Stimulated activated CD4-positive, alpha-beta T cell treated with anti-CD3 and anti-CD28 coated beads, Interleukin-12 subunit alpha, Interleukin-12 subunit beta, amount 100 ng/mL, for 48 hours (primary cell): ENCODE measurements at regions not wholly inside any gene's neighbourhood (a gene's known extent, or its start where the extent isn't known, plus 50 kb on each side); places are given as distances from the start of the nearest gene placed in this dataset.
"Not testable (repeated sequence)": the region's sequence is repeated elsewhere in the genome, so short reads cannot be mapped to it uniquely, and the experiment has no call there.

Experiments
- DNase-seq, 3 donors: peaks; one replicate each; pipeline ENCODE4 v3.0.0-alpha.2; 2020; ENCODE audit warnings: low read depth in 2 of 3, low spot score in 1 of 3

DNA sequence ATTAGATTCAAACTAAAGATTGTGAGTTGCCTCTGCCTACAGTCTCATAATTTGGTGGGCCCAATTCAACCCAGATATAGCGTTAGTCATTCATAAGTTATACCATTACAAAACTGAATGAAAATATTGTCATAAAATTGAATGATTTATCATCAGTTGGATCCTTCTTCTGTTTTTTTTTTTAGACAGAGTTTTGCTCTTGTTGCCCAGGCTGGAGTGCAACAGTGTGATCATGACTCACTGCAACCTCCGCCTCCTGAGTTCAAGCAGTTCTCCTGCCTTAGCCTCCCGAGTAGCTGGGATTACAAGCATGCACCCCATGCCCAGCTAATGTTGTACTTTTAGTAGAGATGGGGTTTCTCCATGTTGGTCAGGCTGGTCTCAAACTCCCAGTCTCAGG is 157.2 kb upstream of the PTBP2 start:
- DNase-seq = not testable (repeated sequence)

DNA sequence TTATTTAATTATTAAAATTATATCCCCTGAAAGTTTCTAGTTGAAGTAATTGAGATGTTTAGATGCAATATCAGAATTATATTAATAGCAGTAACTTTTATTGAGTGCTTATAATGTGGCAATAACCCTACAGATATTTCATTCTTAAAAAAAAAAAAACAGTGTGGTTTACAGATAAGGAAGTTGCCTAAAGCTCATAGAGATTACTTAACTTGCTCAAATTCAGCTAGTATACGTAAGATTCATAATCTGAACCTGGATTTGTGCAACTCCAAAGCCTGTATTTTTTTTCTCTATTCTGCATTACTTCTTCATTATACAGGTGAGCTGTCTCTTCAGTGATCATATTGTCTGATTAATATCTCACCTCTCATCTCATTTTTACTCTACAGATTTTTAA is 156.0 kb upstream of the PTBP2 start:
- DNase-seq = no peak

DNA sequence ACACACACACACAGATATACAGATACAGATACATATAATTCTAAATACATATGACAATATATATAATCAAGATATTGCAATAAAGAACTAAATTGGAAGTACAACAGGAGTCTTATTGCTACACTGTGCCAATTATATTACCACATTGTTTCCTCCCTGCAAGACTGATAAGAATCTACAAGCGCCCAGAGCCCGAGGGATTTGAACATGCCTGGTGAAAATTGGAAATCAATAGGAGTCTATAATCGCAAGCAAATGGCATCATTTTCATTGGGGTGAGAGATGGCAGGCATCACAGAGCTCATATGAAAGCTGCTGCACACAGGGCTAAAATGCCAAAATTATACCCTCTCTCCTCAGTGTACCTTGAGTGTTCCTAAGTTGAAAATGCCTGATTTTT is 152.9 kb upstream of the PTBP2 start:
- DNase-seq = no peak

DNA sequence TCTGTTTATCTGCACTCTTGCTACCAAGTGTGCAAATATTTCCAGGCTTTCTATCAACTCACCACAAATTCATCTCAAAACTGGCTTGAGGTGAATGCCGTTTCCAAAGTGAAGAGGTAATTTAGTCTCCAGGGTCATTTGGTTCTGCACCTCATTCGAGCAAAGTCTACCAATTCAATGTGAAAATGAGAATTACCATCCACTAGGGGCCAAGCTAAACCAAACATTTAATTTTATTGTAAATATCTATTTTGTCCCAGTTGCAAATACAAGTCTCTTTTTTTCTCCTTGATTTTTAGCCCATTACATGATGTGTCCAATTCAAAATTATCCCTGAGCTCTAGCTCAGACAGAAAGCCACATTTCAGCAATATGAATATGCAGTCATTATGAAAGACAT is 152.3 kb upstream of the PTBP2 start:
- DNase-seq = no peak

DNA sequence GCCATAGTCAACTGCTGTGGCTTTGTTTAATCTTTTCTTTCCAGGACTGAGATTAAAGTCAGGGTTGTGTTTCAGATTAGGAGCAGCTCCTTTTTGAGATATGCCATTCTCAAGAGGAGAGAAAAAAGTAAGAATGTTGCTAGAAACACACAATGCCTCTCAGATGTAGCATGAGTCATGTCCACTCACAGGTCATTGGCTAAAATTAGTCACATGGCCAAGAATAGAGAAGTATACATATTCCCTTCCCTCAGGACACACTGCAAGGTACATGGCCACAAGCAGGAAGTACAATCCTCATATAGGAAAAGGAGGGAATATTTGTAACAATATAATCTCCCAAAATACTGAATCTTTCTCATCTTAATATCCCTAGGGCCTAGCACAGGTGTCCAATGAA is 141.9 kb upstream of the PTBP2 start:
- DNase-seq = no peak

DNA sequence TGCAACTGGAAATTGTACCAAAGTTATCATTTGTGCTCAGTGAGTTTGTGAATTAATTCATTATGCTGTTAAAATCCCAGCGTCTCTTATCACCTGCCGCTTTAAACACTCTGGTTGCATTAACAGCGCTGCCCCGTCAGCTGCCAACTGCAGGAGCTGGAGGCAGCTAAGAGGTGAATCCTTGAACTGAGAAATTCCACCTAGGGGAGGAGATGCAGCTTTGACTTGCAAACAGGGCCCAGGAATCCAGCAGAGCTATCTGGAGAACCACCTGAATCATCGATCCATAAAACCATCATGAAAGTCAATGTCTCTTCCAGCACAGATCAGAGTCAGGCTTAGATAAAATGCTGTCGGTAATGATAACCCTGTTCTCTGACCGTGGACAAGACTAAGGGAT is 140.7 kb upstream of the PTBP2 start:
- no peak for DNase-seq

DNA sequence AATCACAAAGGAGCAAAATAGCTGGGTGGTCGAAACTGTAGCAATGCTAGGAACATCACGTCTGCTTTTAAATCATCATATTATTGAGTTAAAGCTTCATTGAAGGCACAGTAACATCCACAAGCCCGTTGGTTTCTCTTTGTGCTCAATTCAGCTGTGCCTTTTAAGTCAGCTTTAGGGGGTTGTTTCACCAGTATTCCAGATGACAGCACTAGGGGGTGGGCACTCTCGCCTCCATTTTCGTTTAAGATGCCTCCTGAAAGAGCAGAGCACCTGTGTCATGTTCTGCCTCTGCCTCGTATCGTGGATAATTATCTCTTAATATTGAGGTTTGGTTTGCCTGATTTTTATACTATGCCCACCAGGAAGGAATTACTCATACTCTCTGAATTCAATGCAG is 139.8 kb upstream of the PTBP2 start:
- DNase-seq = no peak

DNA sequence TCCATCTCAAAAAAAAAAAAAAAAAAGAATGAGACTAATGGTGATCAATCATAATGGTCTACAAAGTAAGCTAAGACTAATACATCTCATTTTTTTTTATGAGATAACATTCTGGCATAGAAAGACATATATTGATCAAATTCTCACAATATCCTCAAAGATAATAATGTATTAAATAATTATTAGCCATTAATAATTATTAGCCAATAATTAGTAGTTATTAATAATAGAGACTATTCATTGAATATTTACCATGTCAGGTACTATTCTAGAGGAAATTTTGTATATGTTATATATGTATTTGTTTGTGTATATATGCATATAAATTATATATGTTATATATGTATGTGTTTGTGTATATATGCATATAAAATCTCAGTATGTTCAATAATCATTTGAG is 137.7 kb upstream of the PTBP2 start:
- no peak for DNase-seq

DNA sequence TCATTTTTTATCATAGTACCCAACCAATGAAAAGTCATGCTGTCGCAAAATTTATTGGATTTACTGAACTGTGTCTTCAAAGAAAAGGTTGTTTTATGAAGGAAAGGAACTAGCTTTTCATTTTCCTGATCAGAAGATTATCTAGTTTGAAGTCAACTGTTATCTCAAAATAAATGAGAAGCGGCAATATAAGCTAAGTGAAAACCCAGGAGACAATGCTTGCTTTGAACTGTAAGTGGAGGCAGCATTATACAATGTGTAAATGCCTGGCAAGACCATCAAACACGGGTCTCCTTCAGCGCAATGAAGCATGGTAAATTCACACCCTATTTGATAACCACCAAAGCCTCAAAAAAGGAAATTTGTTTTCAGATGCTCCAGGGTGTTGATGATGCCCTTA is 134.4 kb upstream of the PTBP2 start:
- no peak for DNase-seq

DNA sequence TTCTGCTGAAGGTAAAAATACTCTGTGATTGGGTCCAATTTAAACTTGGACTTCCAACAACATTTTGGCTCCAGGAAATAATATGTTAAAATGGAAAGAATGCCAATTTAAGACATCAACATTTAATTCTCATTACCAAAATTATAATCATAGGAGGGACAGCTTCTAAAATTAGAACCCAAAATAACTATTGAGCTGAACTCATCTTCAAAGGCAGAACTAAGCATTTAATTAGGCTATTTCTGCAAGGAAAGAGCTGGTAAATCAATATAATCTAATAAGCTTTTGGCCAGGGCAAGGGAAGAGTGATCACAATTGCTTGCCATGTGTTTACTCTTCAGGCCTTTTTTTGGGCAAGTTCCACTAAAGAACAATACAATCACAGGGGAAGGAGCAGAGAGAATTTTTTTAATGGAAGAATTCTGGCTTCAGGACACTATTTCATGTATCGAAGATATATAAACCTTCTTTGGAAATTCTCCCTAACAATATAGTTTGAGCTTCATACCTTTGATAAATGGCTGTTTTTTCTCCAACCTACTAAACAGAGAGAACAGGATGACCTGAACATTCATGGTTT is 133.1 kb upstream of the PTBP2 start:
- DNase-seq = no peak

DNA sequence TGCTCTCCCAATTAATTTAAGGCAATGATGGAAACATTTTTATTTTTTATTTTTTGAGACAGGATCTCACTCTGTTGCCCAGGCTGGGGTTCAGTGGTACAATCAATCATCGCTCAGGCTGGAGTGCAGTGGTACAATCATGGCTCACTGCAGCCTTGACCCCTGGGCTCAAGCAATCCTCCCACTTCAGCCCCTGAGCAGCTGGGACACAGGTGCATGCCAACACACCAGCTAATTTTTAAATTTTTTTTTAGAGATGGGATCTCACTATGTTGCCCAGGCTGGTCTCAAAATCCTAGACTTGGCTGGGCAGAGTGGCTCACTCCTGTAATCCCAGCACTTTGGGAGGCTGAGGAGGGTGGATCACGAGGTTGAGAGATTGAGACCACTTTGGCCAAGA is 126.1 kb upstream of the PTBP2 start:
- DNase-seq = not testable (repeated sequence)

DNA sequence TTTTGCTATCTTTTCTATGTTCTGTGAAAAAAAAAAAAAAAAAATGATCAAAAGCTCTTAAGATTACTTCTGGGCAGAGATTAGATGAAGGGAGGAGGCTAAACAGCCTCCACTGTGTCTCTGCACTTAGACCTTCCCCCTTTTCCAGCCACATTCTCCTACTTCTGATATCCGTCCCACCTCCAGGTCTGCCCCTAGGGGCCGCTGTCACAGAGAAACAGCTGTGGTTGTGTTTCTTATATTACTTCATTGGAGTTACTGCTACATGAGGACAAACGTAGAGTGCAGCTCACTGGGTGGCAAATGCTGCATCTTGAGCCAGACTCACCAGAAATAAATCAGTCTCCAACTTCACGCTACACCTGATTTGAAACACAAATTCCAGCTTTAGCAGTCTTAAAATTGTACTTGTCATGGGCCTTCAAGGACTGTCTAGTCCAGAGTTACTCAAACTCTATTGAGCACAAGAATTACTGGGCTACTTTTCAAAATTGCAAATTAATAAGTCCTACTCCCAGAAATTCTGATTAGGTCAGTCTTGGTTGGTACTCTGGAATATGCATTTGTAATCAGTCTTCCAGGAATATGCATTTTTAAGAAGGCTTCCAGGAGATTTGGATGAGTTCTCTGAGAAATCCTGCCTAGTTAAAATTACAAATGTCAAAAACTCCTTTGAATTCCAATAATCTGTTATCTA is 125.2 kb upstream of the PTBP2 start:
- peak in 1 of 3 donors; percentile 2 for DNase-seq

DNA sequence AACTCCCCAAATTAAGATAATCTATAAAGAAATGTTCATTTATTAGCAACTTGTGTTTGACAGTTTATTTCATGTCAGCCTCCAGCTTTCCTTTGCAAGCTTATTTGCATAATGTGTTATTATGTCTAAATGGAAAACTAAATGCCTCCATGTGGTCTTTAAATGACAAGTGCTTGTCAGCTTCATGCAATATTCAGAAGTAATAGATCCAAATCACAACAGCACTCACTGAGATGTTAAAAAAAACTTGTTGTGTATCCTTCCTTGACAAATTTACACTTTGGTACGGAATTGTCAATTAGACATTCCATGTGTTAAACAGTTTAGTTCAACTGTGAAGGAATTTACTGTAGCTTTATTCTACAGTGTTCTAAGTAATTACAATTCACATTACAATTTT is 124.4 kb upstream of the PTBP2 start:
- DNase-seq = no peak

DNA sequence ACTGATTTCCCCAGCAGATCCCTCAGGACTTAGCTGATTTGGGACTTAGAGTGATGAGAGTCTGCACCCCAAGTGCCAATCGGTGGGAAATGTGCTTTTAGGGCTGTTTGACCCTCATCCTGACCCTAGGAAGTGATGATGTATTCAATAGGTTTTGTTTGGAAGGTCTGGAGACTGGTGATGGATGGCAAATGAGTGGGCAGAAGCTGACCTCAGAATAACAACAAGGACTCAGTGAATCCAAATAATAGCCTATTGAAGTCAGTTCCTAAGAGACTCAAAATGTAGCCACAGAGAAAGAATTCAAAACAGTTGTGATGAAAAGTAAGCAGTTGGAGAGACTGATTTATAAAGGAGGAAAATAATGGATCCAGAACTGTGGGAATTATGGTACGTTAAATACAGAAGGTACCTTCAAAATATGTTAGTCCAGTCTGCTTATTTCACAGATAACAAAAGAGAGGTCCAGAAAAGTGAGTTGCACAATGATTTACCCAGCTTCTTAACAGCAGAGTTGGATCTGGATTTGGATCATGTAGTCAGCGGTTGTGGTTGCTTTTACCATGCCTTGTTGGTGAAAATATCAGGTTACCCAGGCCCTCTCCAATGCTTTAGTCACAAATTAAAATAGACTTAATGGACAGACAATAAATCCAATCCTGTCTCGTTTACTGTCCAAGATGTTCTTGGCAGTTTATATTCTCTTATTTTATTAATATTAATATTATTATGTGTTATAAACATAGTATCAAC is 123.0 kb upstream of the PTBP2 start:
- no peak for DNase-seq

DNA sequence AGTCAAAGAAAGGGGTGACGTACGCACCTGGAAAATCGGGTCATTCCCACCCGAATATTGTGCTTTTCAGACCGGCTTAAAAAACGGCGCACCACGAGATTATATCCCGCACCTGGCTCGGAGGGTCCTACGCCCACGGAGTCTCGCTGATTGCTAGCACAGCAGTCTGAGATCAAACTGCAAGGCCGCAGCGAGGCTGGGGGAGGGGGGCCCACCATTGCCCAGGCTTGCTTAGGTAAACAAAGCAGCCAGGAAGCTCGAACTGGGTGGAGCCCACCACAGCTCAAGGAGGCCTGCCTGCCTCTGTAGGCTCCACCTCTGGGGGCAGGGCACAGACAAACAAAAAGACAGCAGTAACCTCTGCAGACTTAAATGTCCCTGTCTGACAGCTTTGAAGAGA is 117.0 kb upstream of the PTBP2 start:
- DNase-seq = not testable (repeated sequence)

DNA sequence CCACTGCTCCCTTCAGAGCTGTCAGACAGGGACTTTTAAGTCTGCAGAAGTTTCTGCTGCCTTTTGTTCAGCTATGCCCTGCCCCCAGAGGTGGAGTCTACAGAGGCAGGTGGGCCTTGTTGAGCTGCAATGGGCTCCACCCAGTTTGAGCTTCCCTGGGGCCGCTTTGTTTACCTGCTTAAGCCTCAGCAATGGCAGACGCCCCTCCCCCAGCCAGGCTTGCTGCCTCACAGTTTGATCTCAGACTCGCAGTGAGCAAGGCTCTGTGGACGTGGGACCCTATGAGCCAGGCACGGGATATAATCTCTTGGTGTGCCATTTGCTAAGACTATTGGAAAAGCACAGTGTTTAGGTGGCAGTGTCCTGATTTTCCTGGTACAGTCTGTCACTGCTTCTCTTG is 104.2 kb upstream of the PTBP2 start:
- DNase-seq = not testable (repeated sequence)

DNA sequence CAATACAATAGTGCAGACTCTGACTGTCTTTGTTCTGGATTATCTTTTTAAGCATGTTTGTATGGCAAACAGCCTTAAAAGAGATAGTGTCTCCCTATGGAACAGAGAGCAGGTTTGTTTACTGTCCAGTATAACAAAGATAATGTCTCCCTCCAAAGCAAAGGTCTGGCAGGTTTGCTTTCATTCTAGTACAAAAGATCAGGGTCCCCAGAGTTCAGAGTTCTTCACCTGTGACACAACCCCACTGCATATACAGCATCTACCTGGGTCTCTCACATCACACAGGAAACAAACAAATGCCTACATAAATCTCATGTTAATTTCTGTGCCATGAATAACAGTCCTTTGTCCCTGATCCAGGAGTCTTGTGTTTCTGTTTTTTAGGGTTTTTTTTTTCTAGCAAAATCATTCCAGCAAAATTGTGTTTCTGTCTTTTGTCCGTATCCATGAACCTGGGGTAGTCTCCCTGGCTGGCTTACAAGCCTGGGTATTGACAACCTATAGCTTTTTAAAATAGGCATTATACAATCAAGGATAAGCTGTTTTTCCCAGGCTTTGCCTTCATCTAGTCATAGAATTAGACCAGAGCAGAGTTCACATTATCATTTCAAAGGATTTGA is 89.4 kb upstream of the PTBP2 start:
- DNase-seq = no peak

DNA sequence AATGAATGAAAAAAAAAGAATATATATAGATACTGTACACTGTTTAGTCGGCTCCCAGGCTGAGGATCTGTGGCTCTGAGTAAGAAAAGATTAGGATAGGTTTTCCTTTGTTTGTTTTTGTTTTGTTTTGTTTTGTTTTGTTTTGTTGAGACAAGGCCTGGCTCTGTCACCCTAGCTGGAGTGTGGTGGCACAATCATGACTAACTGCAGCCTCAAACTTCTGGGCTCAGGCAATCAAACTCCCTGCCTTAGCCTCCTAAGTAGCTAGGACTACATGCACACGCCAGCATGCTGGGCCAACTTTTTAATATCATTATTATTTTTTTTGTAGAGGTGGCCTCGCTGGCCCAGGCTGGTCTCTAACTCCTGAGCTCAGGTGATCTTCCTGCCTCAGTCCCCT is 87.9 kb upstream of the PTBP2 start:
- DNase-seq = no peak

DNA sequence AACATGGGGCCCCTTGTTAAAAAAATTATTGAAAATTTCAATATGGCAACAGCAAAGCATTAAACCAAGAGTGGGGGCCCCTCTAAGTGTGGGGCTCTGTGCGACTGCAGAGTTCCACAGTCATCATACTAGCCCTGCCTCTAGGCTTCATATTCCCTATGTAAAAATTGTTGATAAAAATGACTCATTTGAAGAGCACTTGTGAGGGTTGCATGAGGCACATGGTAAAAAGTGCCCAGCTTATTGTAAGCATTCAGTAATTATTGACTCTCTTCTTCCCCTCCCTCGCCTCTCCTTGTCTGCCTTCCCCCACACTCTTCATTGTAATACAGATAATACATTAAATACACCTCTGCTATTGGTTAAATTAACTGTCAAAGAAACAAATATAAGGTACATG is 86.7 kb upstream of the PTBP2 start:
- no peak for DNase-seq

DNA sequence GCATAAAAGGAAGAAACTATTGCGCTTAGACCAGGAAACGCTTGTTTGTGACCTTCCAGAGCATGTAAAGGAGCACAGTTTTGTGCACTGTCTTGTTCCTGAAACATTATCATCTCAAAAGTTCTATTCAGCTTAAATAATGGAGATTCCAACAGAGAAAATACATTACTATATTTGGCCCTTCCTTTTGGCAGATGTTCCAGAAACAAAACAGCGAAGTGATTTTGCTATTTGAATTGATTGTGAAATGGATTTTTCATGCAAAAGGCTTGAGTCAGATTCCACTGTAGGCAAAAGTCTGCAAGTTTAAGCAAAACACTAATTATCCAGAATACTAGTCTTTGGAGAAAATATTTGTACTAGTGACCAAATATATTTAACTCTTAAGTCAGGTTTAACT is 80.3 kb upstream of the PTBP2 start:
- DNase-seq = no peak

DNA sequence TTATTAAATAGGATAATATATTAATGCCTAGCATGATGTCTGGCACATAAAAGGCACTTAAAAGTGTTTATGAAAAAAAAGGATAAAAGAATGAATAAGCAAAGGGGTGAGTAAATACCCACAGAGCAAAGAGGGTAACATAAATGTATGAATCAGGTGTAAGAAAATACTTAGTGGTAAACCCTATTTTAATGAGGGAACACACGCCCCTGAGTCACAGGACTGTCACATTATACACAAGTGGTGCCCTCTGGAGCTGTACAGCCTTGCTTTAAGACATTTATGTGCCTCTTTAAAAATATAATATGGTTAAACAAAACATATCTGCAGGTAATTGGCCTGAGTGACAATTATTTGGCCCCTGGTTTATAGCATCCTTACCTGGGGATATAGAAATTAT is 78.1 kb upstream of the PTBP2 start:
- DNase-seq = no peak

DNA sequence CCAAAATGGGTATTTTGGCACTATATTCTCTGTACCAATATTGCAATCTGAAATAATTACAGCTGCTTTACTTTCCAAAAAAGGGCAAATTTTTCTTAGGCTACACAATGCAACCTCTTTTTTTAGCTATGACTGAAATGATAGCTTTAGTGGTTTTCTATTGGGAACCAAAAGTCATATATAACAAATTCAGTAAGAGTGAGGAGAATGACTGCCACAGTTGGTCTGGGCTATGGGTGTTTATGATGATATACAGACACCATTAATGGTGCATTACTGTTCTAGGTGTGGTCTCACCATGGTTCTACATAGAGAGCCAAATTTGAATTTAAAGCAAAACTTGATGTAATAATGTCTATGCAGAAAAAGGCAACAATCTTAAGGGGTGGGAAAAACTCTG is 72.3 kb upstream of the PTBP2 start:
- no peak for DNase-seq
